Stimulated activated memory B cell treated with anti-CD40 and anti-IgM and Interleukin-4, amounts not matched to agents 10 μg/mL and 1 μg/mL and 100 μg/mL, for 72 hours (primary cell): ENCODE measurements at regions not wholly inside any gene's neighbourhood (a gene's known extent, or its start where the extent isn't known, plus 50 kb on each side); places are given as distances from the start of the nearest gene placed in this dataset.

Source experiments
- ATAC-seq: fragments of 150-1000 bp; cut with Tn5 transposase; 2 replicates; pipeline ENCODE4 v1.10.0; 2021
- H3K27ac Mint-ChIP-seq: one replicate; pipeline ENCODE4 v1.8.0; 2022; ENCODE audit warnings: mild to moderate bottlenecking, mixed read lengths
- H3K27me3 Mint-ChIP-seq: one replicate; pipeline ENCODE4 v1.8.0; 2022; ENCODE audit warnings: mixed read lengths
- H3K36me3 Mint-ChIP-seq: one replicate; pipeline ENCODE4 v1.8.0; 2022; ENCODE audit warnings: mixed read lengths
- H3K4me1 Mint-ChIP-seq: one replicate; pipeline ENCODE4 v1.8.0; 2022; ENCODE audit warnings: mixed read lengths
- H3K4me3 Mint-ChIP-seq: one replicate; pipeline ENCODE4 v1.8.0; 2022; ENCODE audit warnings: mild to moderate bottlenecking, moderate library complexity, mixed read lengths
- H3K9me3 Mint-ChIP-seq: one replicate; pipeline ENCODE4 v1.8.0; 2022; ENCODE audit warnings: mixed read lengths

- Mint-ChIP-seq H3K4me3 (no peak overlapping the region), H3K27ac (no peak overlapping the region), H3K4me1 (no peaks in the 10 kb centered on the region), H3K27me3 (no peaks in the 10 kb centered on the region), H3K36me3 (no peaks in the 10 kb centered on the region), H3K9me3 (no peaks in the 10 kb centered on the region)
- ATAC-seq = no peak
Measured at GRCh38 chr3:181568693-181569092, 143.0 kb upstream of the SOX2 start.

GRCh38 chr3:181568248-181568647 is 143.5 kb upstream of the SOX2 start:
- no peak for ATAC-seq
- Mint-ChIP-seq H3K36me3 (no peaks in the 10 kb centered on the region), H3K27me3 (no peaks in the 10 kb centered on the region), H3K9me3 (no peaks in the 10 kb centered on the region), H3K4me1 (no peaks in the 10 kb centered on the region), H3K27ac (no peak overlapping the region), H3K4me3 (no peak overlapping the region)

- H3K27ac Mint-ChIP-seq = no peak overlapping the region
- no peaks in the 10 kb centered on the region for H3K27me3 Mint-ChIP-seq
- ATAC-seq = no peak
Measured at GRCh38 chr3:181567311-181568075, 144.2 kb upstream of the SOX2 start.

DNA sequence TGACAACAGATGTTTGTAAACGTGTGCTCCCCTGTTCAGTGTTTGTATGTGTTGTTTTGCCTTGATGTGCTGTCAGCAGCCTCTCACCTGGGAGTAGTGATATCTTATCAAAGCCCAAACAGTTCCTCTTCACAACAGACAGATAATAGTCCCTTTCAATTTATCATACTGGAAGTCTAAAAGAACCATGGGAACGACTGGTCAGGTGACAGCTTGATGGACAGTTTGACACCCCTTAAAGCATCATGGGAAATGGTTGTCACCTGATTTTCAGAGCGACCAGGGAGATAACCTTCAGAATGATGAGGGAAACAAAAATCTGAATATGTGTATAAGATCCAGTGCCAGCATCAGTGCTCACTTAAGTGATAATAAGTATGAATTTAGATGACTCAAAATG is 146.3 kb upstream of the SOX2 start:
- Mint-ChIP-seq H3K27ac (no peak overlapping the region), H3K27me3 (no peaks in the 10 kb centered on the region), H3K4me3 (no peak overlapping the region), H3K36me3 (no peaks in the 10 kb centered on the region), H3K9me3 (no peaks in the 10 kb centered on the region), H3K4me1 (no peaks in the 10 kb centered on the region)
- ATAC-seq = no peak

More at GRCh38 chr3:181567311-181568075, 144.2 kb upstream of the SOX2 start:
- H3K9me3 Mint-ChIP-seq = no peaks in the 10 kb centered on the region
- H3K4me3 Mint-ChIP-seq = no peak overlapping the region
- no peaks in the 10 kb centered on the region for H3K36me3 Mint-ChIP-seq
- no peaks in the 10 kb centered on the region for H3K4me1 Mint-ChIP-seq

GRCh38 chr3:181564222-181564621 is 147.5 kb upstream of the SOX2 start:
- no peak for ATAC-seq
- H3K9me3 Mint-ChIP-seq = no peaks in the 10 kb centered on the region
- no peak overlapping the region for H3K4me3 Mint-ChIP-seq
- no peaks in the 10 kb centered on the region for H3K27me3 Mint-ChIP-seq
- no peaks in the 10 kb centered on the region for H3K36me3 Mint-ChIP-seq
- no peak overlapping the region for H3K27ac Mint-ChIP-seq
- no peaks in the 10 kb centered on the region for H3K4me1 Mint-ChIP-seq

- Mint-ChIP-seq H3K4me3 (no peak overlapping the region), H3K27me3 (no peaks in the 10 kb centered on the region), H3K27ac (no peak overlapping the region), H3K4me1 (no peaks in the 10 kb centered on the region), H3K36me3 (no peaks in the 10 kb centered on the region), H3K9me3 (no peaks in the 10 kb centered on the region)
- ATAC-seq = no peak
Measured at GRCh38 chr3:181561139-181562031, 150.3 kb upstream of the SOX2 start.

DNA sequence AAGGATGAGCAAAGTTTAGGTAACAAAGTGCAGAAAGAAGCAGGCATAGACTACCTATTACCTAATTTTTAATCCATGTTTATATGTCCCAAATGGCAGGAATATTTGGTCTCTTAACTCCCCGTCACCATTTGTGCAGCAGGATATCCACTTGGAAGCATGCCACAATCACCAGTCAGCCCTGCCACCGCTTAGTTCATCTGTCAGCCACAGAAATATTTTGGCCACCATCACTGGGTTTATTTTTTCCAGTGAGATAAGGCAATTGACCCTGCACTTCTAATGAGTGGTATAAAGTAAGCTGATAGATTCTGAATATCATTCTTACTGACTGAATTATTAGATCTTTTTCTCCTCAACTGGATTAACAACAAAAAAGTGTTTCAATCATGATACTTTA is 152.9 kb upstream of the SOX2 start:
- H3K27ac Mint-ChIP-seq = no peak overlapping the region
- ATAC-seq = no peak
- no peaks in the 10 kb centered on the region for H3K27me3 Mint-ChIP-seq

GRCh38 chr3:181555681-181556080 is 156.0 kb upstream of the SOX2 start:
- no peaks in the 10 kb centered on the region for H3K36me3 Mint-ChIP-seq
- H3K4me3 Mint-ChIP-seq = no peak overlapping the region

More for the DNA sequence above, 152.9 kb upstream of the SOX2 start:
- Mint-ChIP-seq H3K9me3 (no peaks in the 10 kb centered on the region), H3K36me3 (no peaks in the 10 kb centered on the region), H3K4me3 (no peak overlapping the region), H3K4me1 (no peaks in the 10 kb centered on the region)

GRCh38 chr3:181554233-181554765 is 157.4 kb upstream of the SOX2 start:
- no peak for ATAC-seq
- no peak overlapping the region for H3K27ac Mint-ChIP-seq

More at GRCh38 chr3:181555681-181556080, 156.0 kb upstream of the SOX2 start:
- Mint-ChIP-seq H3K4me1 (no peaks in the 10 kb centered on the region), H3K27me3 (no peaks in the 10 kb centered on the region), H3K27ac (no peak overlapping the region), H3K9me3 (no peaks in the 10 kb centered on the region)
- ATAC-seq = no peak

GRCh38 chr3:181549266-181549665 is 162.5 kb upstream of the SOX2 start:
- Mint-ChIP-seq H3K27ac (no peak overlapping the region), H3K4me1 (no peaks in the 10 kb centered on the region), H3K4me3 (no peak overlapping the region), H3K9me3 (peaks cover 9% of the 10 kb centered on the region), H3K36me3 (no peaks in the 10 kb centered on the region), H3K27me3 (no peaks in the 10 kb centered on the region)
- no peak for ATAC-seq

More at GRCh38 chr3:181554233-181554765, 157.4 kb upstream of the SOX2 start:
- no peaks in the 10 kb centered on the region for H3K36me3 Mint-ChIP-seq
- H3K4me1 Mint-ChIP-seq = no peaks in the 10 kb centered on the region
- H3K4me3 Mint-ChIP-seq = no peak overlapping the region
- no peaks in the 10 kb centered on the region for H3K27me3 Mint-ChIP-seq
- H3K9me3 Mint-ChIP-seq = peaks cover 4% of the 10 kb centered on the region

DNA sequence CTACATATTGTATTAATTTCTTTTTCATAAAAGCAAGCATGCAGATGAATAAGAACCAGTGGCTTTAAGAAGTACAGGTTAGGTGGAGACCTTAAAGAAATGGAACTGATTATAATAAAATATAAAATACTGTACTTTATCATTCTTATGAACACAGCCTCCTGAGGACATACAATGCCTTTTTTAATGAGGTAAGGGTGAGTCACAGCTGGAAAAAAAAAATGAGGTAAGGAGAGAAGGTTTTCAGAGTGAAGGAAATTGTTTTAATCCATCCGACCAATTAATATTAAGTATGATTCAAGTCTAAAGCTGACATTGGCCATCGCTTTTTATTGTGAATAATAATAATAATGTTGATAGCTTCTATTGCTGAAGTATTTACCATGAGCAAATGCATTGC is 170.3 kb upstream of the SOX2 start:
- H3K27me3 Mint-ChIP-seq = no peaks in the 10 kb centered on the region
- no peaks in the 10 kb centered on the region for H3K4me1 Mint-ChIP-seq
- ATAC-seq = no peak

GRCh38 chr3:181534781-181535221 is 176.9 kb upstream of the SOX2 start:
- Mint-ChIP-seq H3K27me3 (no peaks in the 10 kb centered on the region), H3K27ac (no peak overlapping the region), H3K36me3 (no peaks in the 10 kb centered on the region), H3K9me3 (peaks cover 2% of the 10 kb centered on the region), H3K4me3 (no peak overlapping the region), H3K4me1 (no peaks in the 10 kb centered on the region)
- no peak for ATAC-seq

More for the DNA sequence above, 170.3 kb upstream of the SOX2 start:
- H3K4me3 Mint-ChIP-seq = no peak overlapping the region
- no peaks in the 10 kb centered on the region for H3K36me3 Mint-ChIP-seq
- H3K27ac Mint-ChIP-seq = no peak overlapping the region
- peaks cover 2% of the 10 kb centered on the region for H3K9me3 Mint-ChIP-seq

GRCh38 chr3:181533811-181534210 is 177.9 kb upstream of the SOX2 start:
- no peaks in the 10 kb centered on the region for H3K27me3 Mint-ChIP-seq
- peaks cover 3% of the 10 kb centered on the region for H3K9me3 Mint-ChIP-seq
- H3K36me3 Mint-ChIP-seq = no peaks in the 10 kb centered on the region
- ATAC-seq = no peak
- H3K4me3 Mint-ChIP-seq = no peak overlapping the region
- no peak overlapping the region for H3K27ac Mint-ChIP-seq
- H3K4me1 Mint-ChIP-seq = no peaks in the 10 kb centered on the region

DNA sequence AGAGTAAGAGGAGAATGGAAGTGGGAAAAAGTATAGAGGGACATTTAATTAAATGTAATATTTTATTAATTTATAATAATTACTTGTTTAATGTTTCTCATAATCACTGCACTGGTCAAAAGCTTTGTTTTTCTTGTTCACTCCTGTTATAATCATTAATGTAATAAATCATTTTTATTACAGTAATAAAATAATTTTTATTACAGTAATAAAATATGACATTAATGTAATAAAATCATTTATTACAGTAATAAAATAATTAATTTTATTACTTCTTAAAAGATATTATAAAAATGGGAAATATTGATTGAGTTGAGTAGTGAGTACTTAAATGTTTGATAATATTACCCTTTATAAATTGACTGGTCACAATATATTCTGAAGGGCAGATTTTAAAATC is 181.1 kb upstream of the SOX2 start:
- H3K4me1 Mint-ChIP-seq = no peaks in the 10 kb centered on the region
- H3K27ac Mint-ChIP-seq = no peak overlapping the region
- ATAC-seq = no peak
- H3K36me3 Mint-ChIP-seq = no peaks in the 10 kb centered on the region
- H3K9me3 Mint-ChIP-seq = peaks cover 9% of the 10 kb centered on the region
- H3K4me3 Mint-ChIP-seq = no peak overlapping the region
- H3K27me3 Mint-ChIP-seq = no peaks in the 10 kb centered on the region

DNA sequence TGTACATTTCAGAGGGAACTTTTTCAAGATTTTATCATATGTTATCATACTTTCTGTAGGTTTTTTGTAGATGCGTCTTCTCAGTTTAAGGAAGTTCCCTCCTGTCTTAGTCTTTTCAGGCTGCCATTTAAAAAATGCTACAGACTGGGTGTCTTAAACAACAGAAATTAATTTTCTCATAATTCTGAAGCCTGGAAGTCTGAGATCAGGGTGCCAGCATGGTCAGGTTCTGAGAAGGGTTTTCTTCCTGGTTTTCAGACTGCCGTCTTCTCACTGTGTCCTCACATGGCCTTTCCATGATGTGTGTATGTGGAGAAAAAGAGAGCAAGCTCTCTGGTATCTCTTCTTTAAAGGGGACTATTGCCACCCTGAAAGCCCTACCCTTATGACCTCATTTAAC is 189.9 kb upstream of the SOX2 start:
- no peaks in the 10 kb centered on the region for H3K36me3 Mint-ChIP-seq
- H3K27ac Mint-ChIP-seq = no peak overlapping the region
- no peaks in the 10 kb centered on the region for H3K27me3 Mint-ChIP-seq
- no peak for ATAC-seq
- no peaks in the 10 kb centered on the region for H3K4me1 Mint-ChIP-seq
- H3K4me3 Mint-ChIP-seq = no peak overlapping the region
- peaks cover 19% of the 10 kb centered on the region for H3K9me3 Mint-ChIP-seq
